ENCODE measurements at regions not wholly inside any gene's neighbourhood (a gene's known extent, or its start where the extent isn't known, plus 50 kb on each side); places are given as distances from the start of the nearest gene placed in this dataset.

DNA sequence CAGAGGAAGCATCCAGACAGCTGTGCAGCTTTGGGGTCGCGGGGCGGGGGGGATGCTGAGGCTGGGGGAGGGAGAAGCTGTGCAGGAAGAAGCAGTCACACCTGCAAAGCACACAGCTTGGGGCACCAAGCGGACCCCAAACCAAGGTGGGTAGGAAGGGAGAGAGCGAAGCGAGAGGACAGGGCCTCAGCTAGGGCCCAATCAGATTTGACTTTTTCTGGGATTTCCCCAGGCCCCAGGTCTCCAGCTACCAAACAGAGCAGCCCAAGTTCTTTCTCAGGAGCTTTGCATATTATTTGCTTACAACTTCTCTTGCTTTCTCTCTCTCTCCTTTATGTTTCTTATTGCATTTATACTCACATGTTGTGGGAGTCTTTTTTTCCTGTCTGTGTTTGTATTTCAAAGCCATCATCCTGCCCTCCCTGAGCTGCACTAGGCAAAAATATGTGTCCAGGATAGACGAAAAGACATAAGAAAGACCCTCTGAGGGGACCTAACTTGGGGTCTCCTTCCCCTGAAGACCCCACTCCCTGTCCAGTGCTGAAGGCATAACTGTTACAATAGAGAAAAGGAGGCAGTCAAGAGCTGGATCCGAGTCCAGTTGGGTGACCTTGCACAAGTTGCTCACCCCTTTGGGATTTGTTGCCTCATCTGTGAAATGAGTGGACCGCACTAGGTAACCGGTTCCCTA is 50.6 kb upstream of the SMNDC1 start:
- Histone ChIP-seq H3K36me3 (ENCODE audit: low read length) (no peaks in the 10 kb centered on the region), H3K79me2 (ENCODE audit: insufficient read depth, low read length) (no peaks in the 10 kb centered on the region), H4K20me1 (ENCODE audit: low read depth, low read length) (no peaks in the 10 kb centered on the region), H3K9me3 (ENCODE audit: insufficient read depth, low read length) (no peaks in the 10 kb centered on the region), H3K27me3 (ENCODE audit: low read length) (no peaks in the 10 kb centered on the region), H3K27ac (ENCODE audit: low read depth, low read length) (peak overlapping the region; percentile 100), H3K4me3 (ENCODE audit: insufficient read depth, low read length, poor library complexity, severe bottlenecking) (peak overlapping the region; percentile 39), H3K4me2 (ENCODE audit: low read depth, low read length, poor library complexity, severe bottlenecking) (peak overlapping the region; percentile 82), H3K9me2 (replicated peaks; ENCODE audit: insufficient read depth, low read length) (no peaks in the 10 kb centered on the region), H2AFZ (ENCODE audit: low read depth, low read length, severe bottlenecking) (no peak overlapping the region), H3F3A (ENCODE audit: insufficient read depth) (peaks cover 47% of the 10 kb centered on the region), H3K9ac (ENCODE audit: low read length) (peak overlapping the region; percentile 74)
- no peak for TF ChIP-seq EZH2phosphoT487 (conservative IDR thresholded peaks at IDR 0.05; ENCODE audit: low read length)
- TF ChIP-seq, protein P1, sequence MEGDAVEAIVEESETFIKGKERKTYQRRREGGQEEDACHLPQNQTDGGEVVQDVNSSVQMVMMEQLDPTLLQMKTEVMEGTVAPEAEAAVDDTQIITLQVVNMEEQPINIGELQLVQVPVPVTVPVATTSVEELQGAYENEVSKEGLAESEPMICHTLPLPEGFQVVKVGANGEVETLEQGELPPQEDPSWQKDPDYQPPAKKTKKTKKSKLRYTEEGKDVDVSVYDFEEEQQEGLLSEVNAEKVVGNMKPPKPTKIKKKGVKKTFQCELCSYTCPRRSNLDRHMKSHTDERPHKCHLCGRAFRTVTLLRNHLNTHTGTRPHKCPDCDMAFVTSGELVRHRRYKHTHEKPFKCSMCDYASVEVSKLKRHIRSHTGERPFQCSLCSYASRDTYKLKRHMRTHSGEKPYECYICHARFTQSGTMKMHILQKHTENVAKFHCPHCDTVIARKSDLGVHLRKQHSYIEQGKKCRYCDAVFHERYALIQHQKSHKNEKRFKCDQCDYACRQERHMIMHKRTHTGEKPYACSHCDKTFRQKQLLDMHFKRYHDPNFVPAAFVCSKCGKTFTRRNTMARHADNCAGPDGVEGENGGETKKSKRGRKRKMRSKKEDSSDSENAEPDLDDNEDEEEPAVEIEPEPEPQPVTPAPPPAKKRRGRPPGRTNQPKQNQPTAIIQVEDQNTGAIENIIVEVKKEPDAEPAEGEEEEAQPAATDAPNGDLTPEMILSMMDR (IDR thresholded peaks at IDR 0.05; ENCODE audit: insufficient read depth, low read length, poor library complexity, severe bottlenecking), result no peak

DNA sequence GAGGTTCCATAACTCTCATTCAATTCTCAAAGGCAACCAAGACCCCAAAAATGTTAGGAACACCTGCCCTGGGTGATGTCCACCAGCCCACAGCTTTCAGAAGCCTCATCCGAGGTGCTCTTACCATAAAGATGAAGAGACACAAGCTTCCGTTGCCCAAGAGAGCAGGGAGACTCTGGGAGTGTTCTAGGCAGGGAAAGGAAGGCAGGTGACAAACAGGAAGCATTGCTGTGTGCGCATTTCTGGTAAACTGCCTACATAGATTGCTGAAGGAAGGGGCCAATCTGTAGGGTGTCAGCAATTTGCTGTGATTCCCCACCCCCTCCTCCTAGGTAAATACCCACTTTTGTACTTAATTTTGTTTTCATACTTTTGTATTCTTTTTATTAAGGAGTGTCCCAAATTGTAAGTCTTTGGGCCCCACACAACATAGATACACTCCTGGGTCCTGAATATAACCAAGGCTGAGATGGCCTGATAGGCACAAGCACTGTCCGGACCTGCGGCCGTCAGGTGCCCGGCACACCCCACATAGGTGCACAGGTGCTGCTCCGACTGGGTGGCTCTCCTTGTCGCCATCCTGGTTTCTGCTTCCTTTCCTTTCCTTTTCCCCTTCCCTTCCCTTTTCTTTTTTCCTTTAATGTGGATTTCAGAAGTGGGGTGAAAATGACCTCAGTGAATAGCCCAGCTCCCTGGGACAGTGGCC is 51.4 kb upstream of the SMNDC1 start:
- no peak for TF ChIP-seq EZH2phosphoT487 (conservative IDR thresholded peaks at IDR 0.05; ENCODE audit: low read length)
- TF ChIP-seq, protein P1 (IDR thresholded peaks at IDR 0.05; ENCODE audit: insufficient read depth, low read length, poor library complexity, severe bottlenecking), result no peak
- peak overlapping the region; percentile 82 for H3K4me2 ChIP-seq (ENCODE audit: low read depth, low read length, poor library complexity, severe bottlenecking)
- H4K20me1 ChIP-seq (ENCODE audit: low read depth, low read length), result no peaks in the 10 kb centered on the region
- no peaks in the 10 kb centered on the region for H3K36me3 ChIP-seq (ENCODE audit: low read length)
- H3K9me3 ChIP-seq (ENCODE audit: insufficient read depth, low read length), result no peaks in the 10 kb centered on the region
- peaks cover 47% of the 10 kb centered on the region for H3F3A ChIP-seq (ENCODE audit: insufficient read depth)
- no peaks in the 10 kb centered on the region for H3K27me3 ChIP-seq (ENCODE audit: low read length)
- peak overlapping the region; percentile 74 for H3K9ac ChIP-seq (ENCODE audit: low read length)
- no peaks in the 10 kb centered on the region for H3K9me2 ChIP-seq (replicated peaks; ENCODE audit: insufficient read depth, low read length)
- peak overlapping the region; percentile 39 for H3K4me3 ChIP-seq (ENCODE audit: insufficient read depth, low read length, poor library complexity, severe bottlenecking)
- peak overlapping the region; percentile 100 for H3K27ac ChIP-seq (ENCODE audit: low read depth, low read length)
- no peaks in the 10 kb centered on the region for H3K79me2 ChIP-seq (ENCODE audit: insufficient read depth, low read length)
- no peak overlapping the region for H2AFZ ChIP-seq (ENCODE audit: low read depth, low read length, severe bottlenecking)

DNA sequence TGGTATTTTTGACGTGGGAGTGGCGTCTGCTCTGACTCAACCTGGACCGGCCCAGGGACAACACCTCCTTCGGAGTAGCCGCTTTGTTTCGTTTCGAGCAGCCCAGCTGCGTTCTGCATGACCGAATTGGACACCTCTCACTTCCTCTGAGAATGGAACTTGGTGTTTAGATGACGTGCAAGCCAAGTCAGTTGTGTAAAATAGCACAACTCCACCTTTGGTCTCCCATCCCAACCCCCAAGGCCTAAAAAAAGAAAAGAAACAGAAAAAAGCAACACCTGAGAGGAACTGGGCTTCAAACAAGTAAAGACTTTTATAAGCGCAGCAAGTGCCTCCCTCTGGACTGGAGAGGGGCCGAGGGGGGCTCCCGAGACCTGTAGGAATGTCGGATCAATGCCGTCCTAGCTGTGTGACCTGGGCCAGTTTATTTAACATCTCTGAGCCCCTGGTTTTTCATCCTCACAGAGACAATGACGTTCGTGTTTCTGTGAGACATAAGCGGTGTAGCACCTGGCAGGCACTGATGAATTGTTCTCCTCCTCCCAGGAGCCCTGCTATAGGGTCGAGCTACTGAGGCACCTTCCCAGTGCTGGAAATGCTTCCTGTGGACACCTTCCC is 52.0 kb upstream of the SMNDC1 start:
- H3K27ac ChIP-seq (ENCODE audit: low read depth, low read length), result peak overlapping the region; percentile 100

More for the DNA sequence above, 52.0 kb upstream of the SMNDC1 start:
- Histone ChIP-seq H3K9ac (ENCODE audit: low read length) (peak overlapping the region; percentile 74), H3K4me3 (ENCODE audit: insufficient read depth, low read length, poor library complexity, severe bottlenecking) (peak overlapping the region; percentile 26), H2AFZ (ENCODE audit: low read depth, low read length, severe bottlenecking) (peak overlapping the region; percentile 29), H3K79me2 (ENCODE audit: insufficient read depth, low read length) (no peaks in the 10 kb centered on the region), H3F3A (ENCODE audit: insufficient read depth) (peaks cover 47% of the 10 kb centered on the region), H3K9me2 (replicated peaks; ENCODE audit: insufficient read depth, low read length) (no peaks in the 10 kb centered on the region), H3K9me3 (ENCODE audit: insufficient read depth, low read length) (no peaks in the 10 kb centered on the region), H3K27me3 (ENCODE audit: low read length) (no peaks in the 10 kb centered on the region), H4K20me1 (ENCODE audit: low read depth, low read length) (no peaks in the 10 kb centered on the region), H3K36me3 (ENCODE audit: low read length) (no peaks in the 10 kb centered on the region), H3K4me2 (ENCODE audit: low read depth, low read length, poor library complexity, severe bottlenecking) (peak overlapping the region; percentile 82)
- no peak for TF ChIP-seq EZH2phosphoT487 (conservative IDR thresholded peaks at IDR 0.05; ENCODE audit: low read length)
